ENCODE measurements at regions not wholly inside any gene's neighbourhood (a gene's known extent, or its start where the extent isn't known, plus 50 kb on each side); places are given as distances from the start of the nearest gene placed in this dataset.

DNA sequence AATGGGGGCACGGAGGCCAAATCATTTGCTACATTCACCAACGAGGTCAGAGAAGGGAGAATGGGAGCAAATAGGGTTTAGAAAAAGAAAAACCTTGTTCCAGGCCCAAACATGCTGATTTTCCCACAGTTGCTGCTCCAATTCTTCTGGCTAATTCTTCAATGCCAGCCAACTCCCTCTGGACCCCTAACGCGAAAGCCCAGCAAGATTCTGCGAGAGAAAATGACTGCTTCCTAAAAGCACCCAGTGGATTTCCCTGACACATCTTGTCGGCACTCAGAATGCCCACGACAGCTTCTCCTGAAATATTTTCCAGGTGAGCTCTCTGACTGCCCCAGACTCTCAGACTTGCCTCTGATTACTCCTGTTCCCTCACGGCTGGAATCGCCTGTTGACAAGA lies 689.4 kb downstream of the MED13L start:
- intact Hi-C loops (cut with micrococcal nuclease) (no loop called here), dilution Hi-C loops (cut with MboI; ENCODE audit: extremely low pct_ligation_motif_present, low sequenced_read_pairs) (no loop called here)
- Histone ChIP-seq H3K27me3 (ENCODE audit: control insufficient read depth in 2 of 2, insufficient read depth in 2 of 2, low read length in 2 of 2) (no peaks in the 10 kb centered on the region), H3K36me3 (ENCODE audit: control insufficient read depth in 2 of 2, extremely low read depth in 1 of 2, insufficient read depth in 2 of 2, low read length in 2 of 2) (no peaks in the 10 kb centered on the region), H3K79me2 (ENCODE audit: control insufficient read depth, insufficient read depth, low read length) (no peaks in the 10 kb centered on the region), H3K9ac (replicated peaks; ENCODE audit: extremely low read depth, insufficient read depth, low read length) (no peak overlapping the region), H3K4me3 (replicated peaks in 1 of 3; ENCODE audit: insufficient read depth in 1 of 3, low read depth in 1 of 3, low read length in 3 of 3) (no peak overlapping the region), H4K20me1 (replicated peaks; ENCODE audit: control insufficient read depth, extremely low read depth, insufficient read depth, low read length) (no peaks in the 10 kb centered on the region), H2AFZ (ENCODE audit: low read depth, low read length) (no peak overlapping the region), H3K9me3 (replicated peaks; ENCODE audit: control insufficient read depth, insufficient read depth, low read length) (peaks cover 5% of the 10 kb centered on the region), H3K27ac (ENCODE audit: insufficient read depth, low read depth, low read length) (no peak overlapping the region), H3K9me1 (replicated peaks; ENCODE audit: control insufficient read depth, extremely low read depth, insufficient read depth, low read length) (no peaks in the 10 kb centered on the region), H3K4me2 (ENCODE audit: insufficient read depth, low read length) (no peak overlapping the region), H3K4me1 (ENCODE audit: control insufficient read depth, extremely low read depth, insufficient read depth, low read length) (no peaks in the 10 kb centered on the region)
- DNase-seq (ENCODE audit: low read depth, low spot score) = no peak
- BruUV-seq (replicated peaks) = no TSS peak
- CTCF ChIA-PET = no interaction called here
- TF ChIP-seq MYC (IDR thresholded peaks at IDR 0.05; ENCODE audit: low read depth, low read length) = no peak
- POLR2A ChIA-PET = no interaction called here
- no peak for FAIRE-seq

DNA sequence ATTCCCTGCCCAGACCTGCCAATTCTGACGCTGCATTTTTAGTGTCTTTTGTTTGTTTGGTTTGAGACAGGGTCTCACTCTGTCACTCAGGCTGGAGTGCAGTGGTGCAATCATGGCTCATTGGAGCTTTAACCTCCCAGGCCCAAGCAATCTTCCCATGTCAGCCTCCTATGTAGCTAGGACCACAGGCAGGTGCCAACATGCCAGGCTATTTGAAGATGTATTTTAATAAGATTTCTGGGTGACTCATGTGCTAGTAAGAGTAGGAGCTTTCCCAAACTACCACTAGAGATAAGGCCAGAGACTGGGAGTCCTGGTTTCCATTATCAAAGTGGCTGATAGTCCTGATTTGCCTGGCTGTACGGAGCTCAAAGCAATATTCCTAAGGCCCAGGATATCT lies 693.3 kb downstream of the MED13L start:
- CTCF ChIA-PET = no interaction called here
- POLR2A ChIA-PET = no interaction called here
- dilution Hi-C loops (cut with MboI; ENCODE audit: extremely low pct_ligation_motif_present, low sequenced_read_pairs) = no loop called here

More for the DNA sequence above, 693.3 kb downstream of the MED13L start:
- H3K9me1 ChIP-seq (replicated peaks; ENCODE audit: control insufficient read depth, extremely low read depth, insufficient read depth, low read length) = no peaks in the 10 kb centered on the region
- H3K4me1 ChIP-seq (ENCODE audit: control insufficient read depth, extremely low read depth, insufficient read depth, low read length) = no peaks in the 10 kb centered on the region
- no peak overlapping the region for H3K27ac ChIP-seq (ENCODE audit: insufficient read depth, low read depth, low read length)
- no TSS peak for BruUV-seq (replicated peaks)
- DNase-seq (ENCODE audit: low read depth, low spot score) (no peak), FAIRE-seq (no peak)
- H3K4me3 ChIP-seq (replicated peaks in 1 of 3; ENCODE audit: insufficient read depth in 1 of 3, low read depth in 1 of 3, low read length in 3 of 3) = no peak overlapping the region
- no peaks in the 10 kb centered on the region for H3K36me3 ChIP-seq (ENCODE audit: control insufficient read depth in 2 of 2, extremely low read depth in 1 of 2, insufficient read depth in 2 of 2, low read length in 2 of 2)
- H3K79me2 ChIP-seq (ENCODE audit: control insufficient read depth, insufficient read depth, low read length) = no peaks in the 10 kb centered on the region
- no peak overlapping the region for H3K4me2 ChIP-seq (ENCODE audit: insufficient read depth, low read length)
- no peaks in the 10 kb centered on the region for H4K20me1 ChIP-seq (replicated peaks; ENCODE audit: control insufficient read depth, extremely low read depth, insufficient read depth, low read length)
- intact Hi-C loops (cut with micrococcal nuclease) = no loop called here
- H2AFZ ChIP-seq (ENCODE audit: low read depth, low read length) = no peak overlapping the region
- no peaks in the 10 kb centered on the region for H3K27me3 ChIP-seq (ENCODE audit: control insufficient read depth in 2 of 2, insufficient read depth in 2 of 2, low read length in 2 of 2)
- no peak for TF ChIP-seq MYC (IDR thresholded peaks at IDR 0.05; ENCODE audit: low read depth, low read length)
- no peak for TF ChIP-seq EZH2 (IDR thresholded peaks at IDR 0.05; ENCODE audit: borderline replicate concordance, low read depth, low read length, severe bottlenecking)
- TF ChIP-seq POLR2A (IDR thresholded peaks at IDR 0.05; ENCODE audit: low read depth, low read length) = no peak
- TF ChIP-seq, protein P1, sequence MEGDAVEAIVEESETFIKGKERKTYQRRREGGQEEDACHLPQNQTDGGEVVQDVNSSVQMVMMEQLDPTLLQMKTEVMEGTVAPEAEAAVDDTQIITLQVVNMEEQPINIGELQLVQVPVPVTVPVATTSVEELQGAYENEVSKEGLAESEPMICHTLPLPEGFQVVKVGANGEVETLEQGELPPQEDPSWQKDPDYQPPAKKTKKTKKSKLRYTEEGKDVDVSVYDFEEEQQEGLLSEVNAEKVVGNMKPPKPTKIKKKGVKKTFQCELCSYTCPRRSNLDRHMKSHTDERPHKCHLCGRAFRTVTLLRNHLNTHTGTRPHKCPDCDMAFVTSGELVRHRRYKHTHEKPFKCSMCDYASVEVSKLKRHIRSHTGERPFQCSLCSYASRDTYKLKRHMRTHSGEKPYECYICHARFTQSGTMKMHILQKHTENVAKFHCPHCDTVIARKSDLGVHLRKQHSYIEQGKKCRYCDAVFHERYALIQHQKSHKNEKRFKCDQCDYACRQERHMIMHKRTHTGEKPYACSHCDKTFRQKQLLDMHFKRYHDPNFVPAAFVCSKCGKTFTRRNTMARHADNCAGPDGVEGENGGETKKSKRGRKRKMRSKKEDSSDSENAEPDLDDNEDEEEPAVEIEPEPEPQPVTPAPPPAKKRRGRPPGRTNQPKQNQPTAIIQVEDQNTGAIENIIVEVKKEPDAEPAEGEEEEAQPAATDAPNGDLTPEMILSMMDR (IDR thresholded peaks at IDR 0.05; ENCODE audit: extremely low read depth in 1 of 2, insufficient read depth in 1 of 2, low read depth in 1 of 2, low read length in 2 of 2) = no peak
- TF ChIP-seq JUN (IDR thresholded peaks at IDR 0.05; ENCODE audit: borderline replicate concordance, insufficient read depth, insufficient read length, low read depth) = no peak
- no peak for TF ChIP-seq GATA2 (IDR thresholded peaks at IDR 0.05; ENCODE audit: insufficient read depth, insufficient read length, low read depth, low read length)
- TF ChIP-seq, protein P2, sequence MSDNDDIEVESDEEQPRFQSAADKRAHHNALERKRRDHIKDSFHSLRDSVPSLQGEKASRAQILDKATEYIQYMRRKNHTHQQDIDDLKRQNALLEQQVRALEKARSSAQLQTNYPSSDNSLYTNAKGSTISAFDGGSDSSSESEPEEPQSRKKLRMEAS (IDR thresholded peaks at IDR 0.05; ENCODE audit: insufficient read depth, insufficient read length) = no peak
- TF ChIP-seq POLR2AphosphoS5 (IDR thresholded peaks at IDR 0.05; ENCODE audit: insufficient read depth, low read depth, low read length) = no peak
- TF ChIP-seq FOS (IDR thresholded peaks at IDR 0.05; ENCODE audit: borderline replicate concordance, insufficient read depth, low read length) = no peak
- peaks cover 3% of the 10 kb centered on the region for H3K9me3 ChIP-seq (replicated peaks; ENCODE audit: control insufficient read depth, insufficient read depth, low read length)
- no peak overlapping the region for H3K9ac ChIP-seq (replicated peaks; ENCODE audit: extremely low read depth, insufficient read depth, low read length)

All from endothelial cell of umbilical vein (primary cell).